C4-2B (cell line): ENCODE measurements at regions not wholly inside any gene's neighbourhood (a gene's known extent, or its start where the extent isn't known, plus 50 kb on each side); places are given as distances from the start of the nearest gene placed in this dataset.

Experiments used
- CTCF ChIP-seq: fragments of 450-650 bp; conservative IDR thresholded peaks from 2 replicates; pipeline ENCODE4 v1.5.1; 2017; ENCODE audit warnings: mild to moderate bottlenecking
- ZFX ChIP-seq: fragments of 450-650 bp; IDR thresholded peaks from 2 replicates; pipeline ENCODE4 v1.6.1; 2017

GRCh38 chr2:37783545-37783944, 112.1 kb upstream of the CDC42EP3 start:
- TF ChIP-seq CTCF (no peak), ZFX (no peak)
